AG09309 (cell line): ENCODE measurements at regions not wholly inside any gene's neighbourhood (a gene's known extent, or its start where the extent isn't known, plus 50 kb on each side); places are given as distances from the start of the nearest gene placed in this dataset.

Experiments
- DNase-seq: peaks from one replicate; pipeline ENCODE4 v3.0.0-alpha.2; 2010; ENCODE audit warnings: low read depth
- H3K4me3 ChIP-seq: 2 replicates; pipeline ENCODE4 v1.5.1; 2011; ENCODE audit warnings: mild to moderate bottlenecking, low read depth, low read length, moderate library complexity; ENCODE audit not compliant: control insufficient read depth
- TF ChIP-seq, protein P1 (sequence below): IDR thresholded peaks from 2 replicates; pipeline ENCODE4 v1.5.1; 2011; ENCODE audit warnings: mild to moderate bottlenecking, low read depth, low read length, inconsistent platforms; ENCODE audit not compliant: insufficient read depth, control insufficient read depth; ENCODE audit errors: missing control alignments

DNA sequence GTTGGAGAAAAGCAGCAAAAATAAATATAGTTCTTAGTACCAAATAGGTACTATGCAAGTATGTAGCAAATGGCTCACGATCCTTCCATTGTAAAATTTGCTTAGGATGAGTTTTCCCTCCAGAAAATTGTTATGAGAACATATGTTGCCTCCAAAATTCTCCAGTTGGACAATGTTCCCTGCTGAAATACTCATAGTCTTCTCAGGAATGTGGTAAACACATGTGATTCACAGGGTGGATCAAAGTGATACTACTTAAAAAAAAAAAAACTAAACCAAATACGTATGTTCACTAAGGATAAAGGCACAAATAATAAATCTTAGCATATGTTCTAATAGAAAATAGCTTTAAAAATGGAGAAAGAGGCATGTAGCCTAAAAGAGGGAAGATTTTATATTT, 84.3 kb upstream of the ZNF385D start:
- TF ChIP-seq, protein P1, sequence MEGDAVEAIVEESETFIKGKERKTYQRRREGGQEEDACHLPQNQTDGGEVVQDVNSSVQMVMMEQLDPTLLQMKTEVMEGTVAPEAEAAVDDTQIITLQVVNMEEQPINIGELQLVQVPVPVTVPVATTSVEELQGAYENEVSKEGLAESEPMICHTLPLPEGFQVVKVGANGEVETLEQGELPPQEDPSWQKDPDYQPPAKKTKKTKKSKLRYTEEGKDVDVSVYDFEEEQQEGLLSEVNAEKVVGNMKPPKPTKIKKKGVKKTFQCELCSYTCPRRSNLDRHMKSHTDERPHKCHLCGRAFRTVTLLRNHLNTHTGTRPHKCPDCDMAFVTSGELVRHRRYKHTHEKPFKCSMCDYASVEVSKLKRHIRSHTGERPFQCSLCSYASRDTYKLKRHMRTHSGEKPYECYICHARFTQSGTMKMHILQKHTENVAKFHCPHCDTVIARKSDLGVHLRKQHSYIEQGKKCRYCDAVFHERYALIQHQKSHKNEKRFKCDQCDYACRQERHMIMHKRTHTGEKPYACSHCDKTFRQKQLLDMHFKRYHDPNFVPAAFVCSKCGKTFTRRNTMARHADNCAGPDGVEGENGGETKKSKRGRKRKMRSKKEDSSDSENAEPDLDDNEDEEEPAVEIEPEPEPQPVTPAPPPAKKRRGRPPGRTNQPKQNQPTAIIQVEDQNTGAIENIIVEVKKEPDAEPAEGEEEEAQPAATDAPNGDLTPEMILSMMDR = no peak
- no peak for DNase-seq
- H3K4me3 ChIP-seq = no peak overlapping the region

DNA sequence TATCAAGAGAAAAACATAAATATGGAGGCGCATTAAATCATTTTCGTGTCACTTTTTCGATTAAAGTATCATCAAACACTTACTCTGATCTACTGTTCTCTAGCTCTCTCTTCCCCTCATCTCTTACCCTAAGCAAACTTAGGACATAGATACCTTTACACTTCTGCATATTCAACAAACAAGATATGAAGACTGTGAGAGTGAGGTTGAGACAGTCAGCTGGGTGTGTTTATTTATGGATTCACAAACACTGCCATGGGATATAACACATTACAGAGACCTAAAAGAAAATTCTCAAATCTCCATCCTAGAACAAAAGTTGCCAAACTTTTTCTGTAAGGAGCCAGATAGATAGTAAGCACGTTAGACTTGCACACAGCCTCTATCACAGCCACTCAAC, 85.2 kb upstream of the ZNF385D start:
- DNase-seq = no peak
- no peak overlapping the region for H3K4me3 ChIP-seq
- TF ChIP-seq, protein P1 = no peak

DNA sequence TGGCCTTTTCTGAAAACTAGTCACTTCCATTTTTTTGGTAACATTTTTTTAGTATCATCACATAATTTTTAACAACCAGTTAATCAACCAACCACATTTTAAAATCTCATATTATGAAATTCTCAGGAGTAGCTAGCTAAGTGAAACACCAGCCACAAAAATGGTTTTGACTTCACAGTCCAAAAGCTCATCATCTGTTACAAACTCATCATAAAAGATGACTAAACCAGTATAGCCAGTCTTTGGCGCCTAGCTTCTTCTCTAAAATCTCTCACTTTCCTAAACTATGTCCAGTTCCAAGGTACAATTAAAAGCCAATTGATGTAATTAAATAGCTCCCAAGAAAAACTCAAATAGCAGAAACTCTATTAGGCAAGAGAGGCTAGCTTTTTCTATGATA, 88.2 kb upstream of the ZNF385D start:
- DNase-seq = peak; percentile 51
- no peak overlapping the region for H3K4me3 ChIP-seq
- TF ChIP-seq, protein P1 = no peak

- peak; percentile 92 for DNase-seq
- H3K4me3 ChIP-seq = no peak overlapping the region
- TF ChIP-seq, protein P1 = peak; percentile 64
Measured at GRCh38 chr3:21839592-21839991, 88.6 kb upstream of the ZNF385D start.

GRCh38 chr3:21847005-21847404, 96.0 kb upstream of the ZNF385D start:
- H3K4me3 ChIP-seq = no peak overlapping the region
- no peak for DNase-seq
- TF ChIP-seq, protein P1 = no peak

DNA sequence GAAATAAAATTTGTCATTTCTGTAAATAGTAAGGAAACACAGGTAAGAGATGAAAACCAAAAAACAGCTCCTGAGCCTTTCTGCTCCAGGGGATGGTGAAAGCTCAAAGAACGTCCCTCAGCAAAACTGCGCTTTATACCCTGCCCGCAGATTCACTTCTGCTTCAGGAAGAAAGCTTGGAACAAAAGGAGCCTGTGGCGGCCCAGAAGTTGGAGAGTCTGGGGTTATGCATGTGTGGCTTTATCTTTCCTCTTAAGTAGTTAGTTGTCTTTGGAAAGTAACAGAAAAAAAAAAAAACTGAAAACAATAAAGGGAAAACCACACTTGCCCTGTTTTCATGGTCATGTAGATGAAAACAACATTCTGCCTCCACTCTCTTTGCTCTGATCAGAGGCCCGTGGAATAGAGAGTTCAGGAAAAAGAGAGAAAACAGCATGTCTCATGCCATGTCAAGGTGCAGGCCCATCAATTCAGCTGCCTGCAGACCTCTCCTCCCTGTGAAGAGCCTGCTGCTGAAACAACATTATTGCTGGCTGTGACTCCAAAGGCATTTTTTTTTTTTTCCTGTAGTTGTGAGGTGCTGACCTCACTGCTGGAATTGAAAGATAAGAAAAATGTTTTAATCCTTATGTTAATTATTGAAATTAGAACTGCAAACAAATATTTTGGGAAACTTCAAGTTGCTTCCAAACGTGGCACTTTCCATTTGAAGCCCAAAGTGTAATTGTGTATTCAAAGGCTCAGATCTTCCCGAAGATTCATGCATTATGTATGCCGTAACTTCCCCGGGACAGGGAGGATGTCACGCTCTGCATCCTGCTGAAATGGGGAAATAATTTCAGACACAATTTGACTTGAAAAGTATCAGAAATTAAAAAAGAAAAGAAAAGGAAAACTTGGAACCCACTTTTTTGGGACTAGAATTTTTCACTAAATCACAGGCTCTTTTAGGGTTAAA, 108.4 kb upstream of the ZNF385D start:
- TF ChIP-seq, protein P1 = no peak
- H3K4me3 ChIP-seq = no peak overlapping the region
- no peak for DNase-seq
